MCF 10A (cell line): ENCODE measurements at regions not wholly inside any gene's neighbourhood (a gene's known extent, or its start where the extent isn't known, plus 50 kb on each side); places are given as distances from the start of the nearest gene placed in this dataset.

Experiments used
- BruUV-seq: library from RNA; stranded (reverse); fragments of 400-500 nt; replicated peaks from 2 replicates; lab custom pipeline; 2021; lab: Mats Ljungman, UMichigan
- CTCF ChIA-PET: fragments of 300-600 bp; sonication (Branson Sonifier 250); formaldehyde crosslinking; extraction: SDS; loops from one replicate; lab custom pipeline; 2021; ENCODE audit warnings: antibody characterized with exemption, inconsistent platforms; lab: Yijun Ruan, JAX
- POLR2A ChIA-PET: fragments of 300-600, 350-650 bp; sonication (Branson Sonifier 250); formaldehyde crosslinking; extraction: SDS; loops from one replicate; lab custom pipeline; 2020; ENCODE audit warnings: antibody characterized with exemption, inconsistent platforms; lab: Yijun Ruan, JAX
- DNase-seq: peaks from one replicate; pipeline ENCODE4 v3.0.0-alpha.2; 2018; ENCODE audit not compliant: unreplicated experiment
- H3K27ac Mint-ChIP-seq: one replicate; pipeline ENCODE4 v1.8.0; 2022; ENCODE audit warnings: mild to moderate bottlenecking, low read depth, mixed read lengths; ENCODE audit not compliant: unreplicated experiment
- H3K27me3 Mint-ChIP-seq: one replicate; pipeline ENCODE4 v1.8.0; 2022; ENCODE audit warnings: mixed read lengths; ENCODE audit not compliant: insufficient read depth, unreplicated experiment
- H3K36me3 Mint-ChIP-seq: one replicate; pipeline ENCODE4 v1.8.0; 2022; ENCODE audit warnings: mild to moderate bottlenecking, moderate library complexity, mixed read lengths; ENCODE audit not compliant: insufficient read depth, unreplicated experiment
- H3K4me1 Mint-ChIP-seq: one replicate; pipeline ENCODE4 v1.8.0; 2022; ENCODE audit warnings: mixed read lengths; ENCODE audit not compliant: insufficient read depth, unreplicated experiment
- H3K4me3 Mint-ChIP-seq: one replicate; pipeline ENCODE4 v1.8.0; 2022; ENCODE audit warnings: mild to moderate bottlenecking, moderate library complexity, mixed read lengths; ENCODE audit not compliant: unreplicated experiment
- H3K9me3 Mint-ChIP-seq: one replicate; pipeline ENCODE4 v1.8.0; 2022; ENCODE audit warnings: mixed read lengths; ENCODE audit not compliant: unreplicated experiment
- intact Hi-C: fragments of 100-400 bp; cut with micrococcal nuclease; formaldehyde crosslinking; loops from 2 replicates; pipeline ENCODE4 v1.14.1; 2022
- TF ChIP-seq, protein P1 (sequence below): fragments of 200-600 bp; IDR thresholded peaks from one replicate; pipeline ENCODE4 v1.8.0; 2022; ENCODE audit warnings: antibody characterized with exemption, mild to moderate bottlenecking; ENCODE audit not compliant: unreplicated experiment

GRCh38 chr10:89901895-89902294, 200.5 kb downstream of the KIF20B start:
- no peak overlapping the region for H3K4me3 Mint-ChIP-seq
- DNase-seq, result no peak
- H3K27me3 Mint-ChIP-seq, result no peaks in the 10 kb centered on the region
- no peaks in the 10 kb centered on the region for H3K36me3 Mint-ChIP-seq
- BruUV-seq, result no TSS peak
- H3K4me1 Mint-ChIP-seq, result peaks cover 5% of the 10 kb centered on the region
- ChIA-PET CTCF (no interaction called here), POLR2A (interaction anchor here (0.6 kb wide), 1 partner anchor 1455 kb away, joined by 4 read pairs; no protein-coding TSS in a partner anchor)
- H3K9me3 Mint-ChIP-seq, result no peaks in the 10 kb centered on the region
- intact Hi-C loops, result no loop called here
- H3K27ac Mint-ChIP-seq, result no peak overlapping the region
- TF ChIP-seq, protein P1, sequence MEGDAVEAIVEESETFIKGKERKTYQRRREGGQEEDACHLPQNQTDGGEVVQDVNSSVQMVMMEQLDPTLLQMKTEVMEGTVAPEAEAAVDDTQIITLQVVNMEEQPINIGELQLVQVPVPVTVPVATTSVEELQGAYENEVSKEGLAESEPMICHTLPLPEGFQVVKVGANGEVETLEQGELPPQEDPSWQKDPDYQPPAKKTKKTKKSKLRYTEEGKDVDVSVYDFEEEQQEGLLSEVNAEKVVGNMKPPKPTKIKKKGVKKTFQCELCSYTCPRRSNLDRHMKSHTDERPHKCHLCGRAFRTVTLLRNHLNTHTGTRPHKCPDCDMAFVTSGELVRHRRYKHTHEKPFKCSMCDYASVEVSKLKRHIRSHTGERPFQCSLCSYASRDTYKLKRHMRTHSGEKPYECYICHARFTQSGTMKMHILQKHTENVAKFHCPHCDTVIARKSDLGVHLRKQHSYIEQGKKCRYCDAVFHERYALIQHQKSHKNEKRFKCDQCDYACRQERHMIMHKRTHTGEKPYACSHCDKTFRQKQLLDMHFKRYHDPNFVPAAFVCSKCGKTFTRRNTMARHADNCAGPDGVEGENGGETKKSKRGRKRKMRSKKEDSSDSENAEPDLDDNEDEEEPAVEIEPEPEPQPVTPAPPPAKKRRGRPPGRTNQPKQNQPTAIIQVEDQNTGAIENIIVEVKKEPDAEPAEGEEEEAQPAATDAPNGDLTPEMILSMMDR, result no peak

GRCh38 chr10:89904755-89905154, 203.4 kb downstream of the KIF20B start:
- Mint-ChIP-seq H3K27ac (no peak overlapping the region), H3K36me3 (no peaks in the 10 kb centered on the region), H3K27me3 (no peaks in the 10 kb centered on the region), H3K9me3 (no peaks in the 10 kb centered on the region), H3K4me3 (no peak overlapping the region), H3K4me1 (peaks cover 5% of the 10 kb centered on the region)
- DNase-seq, result no peak
- TF ChIP-seq, protein P1, result no peak
- ChIA-PET CTCF (interaction anchor here (0.6 kb wide), 1 partner anchor 961 kb away, joined by 4 read pairs; no protein-coding TSS in a partner anchor), POLR2A (no interaction called here)
- BruUV-seq, result no TSS peak
- intact Hi-C loops, result no loop called here

- Mint-ChIP-seq H3K9me3 (no peaks in the 10 kb centered on the region), H3K4me3 (no peak overlapping the region), H3K4me1 (peaks cover 10% of the 10 kb centered on the region), H3K36me3 (no peaks in the 10 kb centered on the region), H3K27me3 (no peaks in the 10 kb centered on the region), H3K27ac (no peak overlapping the region)
- CTCF ChIA-PET, result interaction anchor here (0.7 kb wide), 1 partner anchor 12 kb away, joined by 3 read pairs; no protein-coding TSS in a partner anchor
- TF ChIP-seq, protein P1, result no peak
- DNase-seq, result no peak
- intact Hi-C loops, result no loop called here
- no TSS peak for BruUV-seq
- POLR2A ChIA-PET, result interaction anchor here (0.6 to 0.9 kb wide), 3 partner anchors 12 to 1503 kb away, joined by 3 read pairs; no protein-coding TSS in a partner anchor
These were observed 208.4 kb downstream of the KIF20B start for GRCh38 chr10:89909752-89910151.

DNA sequence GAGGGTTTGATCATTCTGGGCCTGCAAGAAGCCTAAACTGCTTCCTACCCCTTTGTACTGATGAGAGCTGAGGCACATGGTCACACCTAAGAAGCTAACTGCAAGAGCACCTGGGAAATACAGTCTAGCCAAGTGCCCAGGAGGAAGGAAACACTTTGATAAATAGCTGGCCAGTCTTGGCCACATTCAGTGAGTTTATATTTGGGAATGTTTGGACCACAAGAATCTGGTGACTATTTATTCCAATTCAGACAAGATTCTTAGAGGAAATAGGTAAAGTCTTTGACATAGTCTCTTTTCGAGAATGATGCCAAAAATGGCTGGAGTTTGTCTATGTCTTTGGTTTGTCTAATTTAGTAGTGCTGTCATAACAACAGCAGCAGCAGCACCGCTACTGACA, 213.6 kb downstream of the KIF20B start:
- ChIA-PET CTCF (interaction anchor here (0.6 kb wide), 1 partner anchor 36 kb away, joined by 3 read pairs; no protein-coding TSS in a partner anchor), POLR2A (interaction anchor here (2.2 kb wide), 1 partner anchor 14 kb away, joined by 4 read pairs; no protein-coding TSS in a partner anchor)
- TF ChIP-seq, protein P1, result no peak
- Mint-ChIP-seq H3K36me3 (no peaks in the 10 kb centered on the region), H3K4me3 (no peak overlapping the region), H3K27ac (no peak overlapping the region), H3K27me3 (no peaks in the 10 kb centered on the region), H3K9me3 (no peaks in the 10 kb centered on the region), H3K4me1 (peaks cover 26% of the 10 kb centered on the region)
- intact Hi-C loops, result no loop called here
- no peak for DNase-seq
- BruUV-seq, result no TSS peak
